SK-N-SH (cell line): ENCODE measurements at regions not wholly inside any gene's neighbourhood (a gene's known extent, or its start where the extent isn't known, plus 50 kb on each side); places are given as distances from the start of the nearest gene placed in this dataset.

Experiments
- CTCF ChIA-PET: fragments of 300-600, 350-600 bp; formaldehyde crosslinking; extraction: SDS; loops from one replicate; lab custom pipeline; 2021; lab: Yijun Ruan, JAX
- POLR2A ChIA-PET: fragments of 350-600 bp; sonication (Branson Sonifier 250); formaldehyde crosslinking; extraction: SDS; loops from one replicate; lab custom pipeline; 2020; ENCODE audit warnings: antibody characterized with exemption, inconsistent platforms; lab: Yijun Ruan, JAX
- DNase-seq: peaks from one replicate; pipeline ENCODE4 v3.0.0; 2012
- H2AFZ ChIP-seq: fragments of 200-600 bp; sonication (generic); 2 replicates; pipeline ENCODE4 v1.8.1; 2016; ENCODE audit warnings: antibody characterized with exemption, mild to moderate bottlenecking, low read depth
- H3F3A ChIP-seq: fragments of 200-600 bp; sonication (generic); replicated peaks from 2 replicates; pipeline ENCODE3; 2016; ENCODE audit warnings: antibody characterized with exemption, mild to moderate bottlenecking; ENCODE audit not compliant: insufficient read depth
- H3K27ac ChIP-seq, 2 experiments: fragments of 200-500 bp in 1 of 2; fragments of 200-600 bp in 1 of 2; sonication (Bioruptor generic) in 1 of 2; sonication (generic), shearing (Covaris generic) in 1 of 2; 2 replicates each; pipeline versions ENCODE4 v1.5.1 to v1.6.1; 2014 to 2016; ENCODE audit warnings: low read depth in 2 of 2, inconsistent platforms in 1 of 2, low read length in 1 of 2, mild to moderate bottlenecking in 1 of 2, mixed read lengths in 1 of 2
- H3K27me3 ChIP-seq: fragments of 200-600 bp; sonication (generic), shearing (Covaris generic); 2 replicates; pipeline ENCODE4 v1.6.1; 2016; ENCODE audit warnings: mixed run types; ENCODE audit not compliant: insufficient read depth
- H3K36me3 ChIP-seq, 2 experiments: fragments of 200-500 bp in 1 of 2; fragments of 200-600 bp in 1 of 2; sonication (Bioruptor generic) in 1 of 2; sonication (generic) in 1 of 2; replicated peaks in 1 of 2; 2 replicates each; pipeline versions ENCODE3 to v1.5.1; 2014 to 2016; ENCODE audit warnings: low read length in 1 of 2, mild to moderate bottlenecking in 1 of 2; ENCODE audit not compliant: insufficient read depth in 2 of 2, control insufficient read depth in 1 of 2
- H3K4me1 ChIP-seq, 2 experiments: fragments of 200-500 bp in 1 of 2; fragments of 200-600 bp in 1 of 2; sonication (Bioruptor generic) in 1 of 2; sonication (generic), shearing (Covaris generic) in 1 of 2; 2 replicates each; pipeline versions ENCODE4 v1.5.1 to v1.6.1; 2014 to 2016; ENCODE audit warnings: low read depth in 1 of 2, low read length in 1 of 2, mixed run types in 1 of 2; ENCODE audit not compliant: insufficient read depth in 2 of 2, control insufficient read depth in 1 of 2
- H3K4me2 ChIP-seq: fragments of 200-600 bp; sonication (generic), shearing (Covaris generic); 2 replicates; pipeline ENCODE4 v1.6.1; 2017; ENCODE audit warnings: mixed run types
- H3K4me3 ChIP-seq, 2 experiments: fragments of 200-500 bp in 1 of 2; fragments of 200-600 bp in 1 of 2; sonication (Bioruptor generic) in 1 of 2; sonication (generic), shearing (Covaris generic) in 1 of 2; 2 replicates each; pipeline versions ENCODE4 v1.5.1 to v1.8.1; 2014 to 2016; ENCODE audit warnings: low read depth in 2 of 2, inconsistent platforms in 1 of 2, low read length in 1 of 2, mild to moderate bottlenecking in 1 of 2, mixed read lengths in 1 of 2, moderate library complexity in 1 of 2
- H3K79me2 ChIP-seq: fragments of 200-600 bp; sonication (generic); 2 replicates; pipeline ENCODE4 v1.8.1; 2017; ENCODE audit warnings: mild to moderate bottlenecking; ENCODE audit not compliant: insufficient read depth
- H3K9ac ChIP-seq: fragments of 200-600 bp; sonication (generic); 2 replicates; pipeline ENCODE4 v1.6.1; 2017; ENCODE audit warnings: mixed run types
- H3K9me2 ChIP-seq: fragments of 200-600 bp; sonication (generic); 2 replicates; pipeline ENCODE4 v1.6.1; 2017; ENCODE audit warnings: mixed run types
- H3K9me3 ChIP-seq: fragments of 200-600 bp; sonication (generic); 2 replicates; pipeline ENCODE4 v1.6.1; 2017; ENCODE audit warnings: mixed run types, mild to moderate bottlenecking, moderate library complexity
- H4K20me1 ChIP-seq: fragments of 200-600 bp; sonication (generic); 2 replicates; pipeline ENCODE4 v1.6.1; 2017; ENCODE audit warnings: mild to moderate bottlenecking, mixed run types; ENCODE audit not compliant: insufficient read depth
- CHD2 ChIP-seq: fragments of 150-350 bp; IDR thresholded peaks from 2 replicates; pipeline ENCODE4 v1.6.1; 2018; ENCODE audit warnings: low read length; ENCODE audit not compliant: partially characterized antibody
- CTCF ChIP-seq: fragments of 200-600 bp; sonication (generic); IDR thresholded peaks from 2 replicates; pipeline ENCODE4 v1.6.1; 2017; ENCODE audit warnings: antibody characterized with exemption, mild to moderate bottlenecking, moderate library complexity
- EZH2phosphoT487 ChIP-seq: fragments of 200-600 bp; sonication (generic); IDR thresholded peaks from 2 replicates; pipeline ENCODE4 v1.6.1; 2017; ENCODE audit warnings: low read depth, mixed run types, mild to moderate bottlenecking, antibody characterized with exemption, moderate library complexity, borderline replicate concordance
- FOXJ3 ChIP-seq: sonication (generic); formaldehyde crosslinking; IDR thresholded peaks from 2 replicates; pipeline ENCODE4 v1.5.1; 2020; ENCODE audit warnings: mild to moderate bottlenecking, missing genetic modification reagents
- GATA2 ChIP-seq: sonication (generic); formaldehyde crosslinking; IDR thresholded peaks from 2 replicates; pipeline ENCODE4 v1.5.0; 2020; ENCODE audit warnings: mild to moderate bottlenecking, missing genetic modification reagents
- IRF3 ChIP-seq: fragments of 150-350 bp; IDR thresholded peaks from 2 replicates; pipeline ENCODE4 v1.6.1; 2016; ENCODE audit warnings: mild to moderate bottlenecking, low read depth, low read length
- MEF2A ChIP-seq: IDR thresholded peaks from 2 replicates; pipeline ENCODE4 v1.4.0; 2012; ENCODE audit warnings: low read depth, borderline replicate concordance
- NFIC ChIP-seq: IDR thresholded peaks from 2 replicates; pipeline ENCODE4 v1.4.0; 2012; ENCODE audit warnings: borderline replicate concordance
- NRF1 ChIP-seq: IDR thresholded peaks from 2 replicates; pipeline ENCODE4 v1.6.1; 2012; ENCODE audit warnings: low read depth, mild to moderate bottlenecking, low read length
- PBX3 ChIP-seq: IDR thresholded peaks from 2 replicates; pipeline ENCODE4; 2012
- POLR2AphosphoS5 ChIP-seq: IDR thresholded peaks from 2 replicates; pipeline ENCODE4 v1.6.1; 2012; ENCODE audit warnings: low read depth, low read length
- RAD21 ChIP-seq: IDR thresholded peaks from 2 replicates; pipeline ENCODE4 v1.6.1; 2012; ENCODE audit warnings: mild to moderate bottlenecking, low read length
- RCOR1 ChIP-seq: fragments of 150-350 bp; IDR thresholded peaks from 2 replicates; pipeline ENCODE4 v1.6.1; 2017; ENCODE audit warnings: antibody characterized with exemption, low read length
- REST ChIP-seq: IDR thresholded peaks from 2 replicates; pipeline ENCODE4 v1.6.1; 2012; ENCODE audit warnings: mild to moderate bottlenecking, low read depth, low read length, moderate library complexity
- RXRA ChIP-seq: IDR thresholded peaks from 2 replicates; pipeline ENCODE4 v1.4.0; 2012; ENCODE audit warnings: low read depth, mild to moderate bottlenecking, borderline replicate concordance
- SIN3A ChIP-seq: IDR thresholded peaks from 2 replicates; pipeline ENCODE4 v1.6.1; 2012; ENCODE audit warnings: low read depth, mild to moderate bottlenecking, low read length, moderate library complexity, borderline replicate concordance
- SMC3 ChIP-seq: IDR thresholded peaks from 2 replicates; pipeline ENCODE4 v1.6.1; 2012; ENCODE audit warnings: low read depth, low read length, improper control_type of control experiment
- TEAD4 ChIP-seq: IDR thresholded peaks from 2 replicates; pipeline ENCODE4 v1.4.0; 2012; ENCODE audit warnings: mild to moderate bottlenecking, borderline replicate concordance; ENCODE audit not compliant: insufficient read depth
- YY1 ChIP-seq: IDR thresholded peaks from 2 replicates; pipeline ENCODE4 v1.4.0; 2012; ENCODE audit warnings: low read depth, mild to moderate bottlenecking
- WGBS: methylation state at CpG from one replicate; pipeline ENCODE4 v1.1.6; 2017; ENCODE audit warnings: low lambda C conversion rate; 5-methylcytosine and 5-hydroxymethylcytosine counted together

GRCh38 chr1:112312879-112313278 is 83.1 kb upstream of the CTTNBP2NL start:
- no peaks in the 10 kb centered on the region for H3K79me2 ChIP-seq
- H4K20me1 ChIP-seq, result no peaks in the 10 kb centered on the region
- H3K27me3 ChIP-seq, result no peaks in the 10 kb centered on the region; the same call in 1 of the 2 replicates
- no peak overlapping the region for H3K9ac ChIP-seq
- H2AFZ ChIP-seq, result no peak overlapping the region
- no peaks in the 10 kb centered on the region for H3K9me3 ChIP-seq
- ChIA-PET POLR2A (no interaction called here), CTCF (interaction anchor here (1.1 to 2.1 kb wide), 3 partner anchors 15 to 78 kb away, joined by 4 to 10 read pairs (median 5); no protein-coding TSS in a partner anchor)
- peaks cover 0 to 6% of the 10 kb centered on the region in 2 experiments; a peak in 1 of 4 replicates for H3K4me1 ChIP-seq
- no peak overlapping the region for H3K4me3 ChIP-seq
- no peak overlapping the region for H3K4me2 ChIP-seq
- no peaks in the 10 kb centered on the region for H3K36me3 ChIP-seq
- 42% methylated on average over 5 of the region's 5 CpGs for WGBS
- TF ChIP-seq NRF1 (no peak), CHD2 (no peak), YY1 (no peak), RCOR1 (no peak), RXRA (no peak), MEF2A (no peak), RAD21 (no peak), TEAD4 (no peak), IRF3 (no peak), FOXJ3 (no peak), EZH2phosphoT487 (no peak), NFIC (no peak)
- H3K9me2 ChIP-seq, result no peaks in the 10 kb centered on the region
- no peak for DNase-seq
- H3F3A ChIP-seq, result no peaks in the 10 kb centered on the region
- no peak overlapping the region for H3K27ac ChIP-seq

- ChIA-PET POLR2A (no interaction called here), CTCF (interaction anchor here (1.0 to 2.4 kb wide), 2 partner anchors 9 to 18 kb away, joined by 3 to 10 read pairs; no protein-coding TSS in a partner anchor)
- Histone ChIP-seq H3K9me2 (no peaks in the 10 kb centered on the region), H3K79me2 (no peaks in the 10 kb centered on the region), H3K4me3 (no peak overlapping the region), H3K36me3 (no peaks in the 10 kb centered on the region), H3F3A (no peaks in the 10 kb centered on the region), H4K20me1 (no peaks in the 10 kb centered on the region), H3K9me3 (no peaks in the 10 kb centered on the region), H3K4me2 (no peak overlapping the region), H3K9ac (no peak overlapping the region), H3K27me3 (no peaks in the 10 kb centered on the region), H3K27ac (no peak overlapping the region), H2AFZ (no peak overlapping the region), H3K4me1 (no peaks in the 10 kb centered on the region)
- WGBS, result 39% methylated on average over 8 of the region's 8 CpGs
- no peak for DNase-seq
- TF ChIP-seq CTCF (no peak), YY1 (no peak), GATA2 (CRISPR knock-in tag) (no peak), MEF2A (no peak), PBX3 (no peak), REST (no peak), CHD2 (no peak), SIN3A (no peak), SMC3 (no peak), POLR2AphosphoS5 (no peak)
These were observed 79.6 kb upstream of the CTTNBP2NL start for GRCh38 chr1:112316254-112316913.
